ENCODE measurements at regions not wholly inside any gene's neighbourhood (a gene's known extent, or its start where the extent isn't known, plus 50 kb on each side); places are given as distances from the start of the nearest gene placed in this dataset.

GRCh38 chr16:86019446-86020047, 120.6 kb downstream of the IRF8 start:
- Histone ChIP-seq H3K9me2 (ENCODE audit: insufficient read depth) (no peaks in the 10 kb centered on the region), H3K9me3 (ENCODE audit: insufficient read depth, low read depth) (peaks cover 3% of the 10 kb centered on the region; the same call in 1 of the 2 replicates), H4K20me1 (ENCODE audit: insufficient read depth) (no peaks in the 10 kb centered on the region), H2AFZ (no peak overlapping the region), H3F3A (ENCODE audit: insufficient read depth, low read depth) (no peaks in the 10 kb centered on the region), H3K4me2 (no peak overlapping the region), H3K27ac (no peak overlapping the region), H3K27me3 (ENCODE audit: insufficient read depth, low read depth) (peaks cover 49% of the 10 kb centered on the region), H3K36me3 (ENCODE audit: low read depth) (no peaks in the 10 kb centered on the region), H3K4me1 (replicated peaks; ENCODE audit: insufficient read depth) (no peaks in the 10 kb centered on the region), H3K79me2 (ENCODE audit: low read depth) (no peaks in the 10 kb centered on the region), H3K4me3 (no peak overlapping the region)
- CTCF ChIA-PET: no interaction called here
- TF ChIP-seq EZH2 (IDR thresholded peaks at IDR 0.05; ENCODE audit: low read depth) (no peak), CTCF (conservative IDR thresholded peaks at IDR 0.05) (peak; percentile 51; the same call in 1 of the 2 replicates)
- no peak for DNase-seq
- BruUV-seq (replicated peaks): no TSS peak
- intact Hi-C loops (cut with micrococcal nuclease; ENCODE audit: unreplicated experiment): loop anchor here (10.0 kb wide), 1 partner anchor 745 kb away; no protein-coding TSS in a partner anchor
- POLR2A ChIA-PET (ENCODE audit: unreplicated experiment): no interaction called here

GRCh38 chr16:86020971-86021370, 122.0 kb downstream of the IRF8 start:
- H3F3A ChIP-seq (ENCODE audit: insufficient read depth, low read depth): no peaks in the 10 kb centered on the region
- H3K4me3 ChIP-seq: no peak overlapping the region

DNA sequence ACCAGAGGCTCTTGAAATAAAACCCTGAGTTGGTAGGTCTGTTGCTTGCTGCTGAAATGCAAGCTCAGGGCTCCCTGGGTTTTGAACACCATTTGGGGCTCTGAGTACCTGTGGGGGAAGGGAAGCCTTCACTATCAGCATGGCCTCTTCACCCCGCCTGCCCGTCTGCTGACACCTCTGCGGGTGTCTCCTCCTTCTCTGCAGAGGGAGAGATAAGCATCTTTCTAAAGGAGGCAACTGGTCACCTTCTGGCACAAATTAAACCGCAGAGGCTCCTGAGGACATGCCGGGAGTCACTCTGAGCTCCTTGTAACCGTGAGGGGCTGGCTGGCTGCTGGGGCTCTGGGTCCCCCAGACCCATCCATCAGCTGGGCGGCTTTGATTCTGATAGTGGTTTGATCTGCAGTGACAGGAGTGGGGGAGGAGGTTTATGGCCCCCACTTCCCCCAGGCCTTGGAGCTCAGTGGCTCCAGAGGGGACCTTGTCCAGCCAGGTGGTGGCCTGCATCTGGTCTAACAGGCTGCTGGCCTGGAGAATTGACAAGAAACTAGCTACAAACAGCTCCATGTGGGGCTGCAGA, 123.5 kb downstream of the IRF8 start:
- no peak overlapping the region for H3K27ac ChIP-seq
- H3K4me2 ChIP-seq: no peak overlapping the region
- intact Hi-C loops (cut with micrococcal nuclease; ENCODE audit: unreplicated experiment): no loop called here
- H3K27me3 ChIP-seq (ENCODE audit: insufficient read depth, low read depth): peaks cover 62% of the 10 kb centered on the region
- peaks cover 7% of the 10 kb centered on the region; the same call in 1 of the 2 replicates for H3K9me3 ChIP-seq (ENCODE audit: insufficient read depth, low read depth)
- H3K4me3 ChIP-seq: no peak overlapping the region
- POLR2A ChIA-PET (ENCODE audit: unreplicated experiment): no interaction called here
- CTCF ChIA-PET: no interaction called here
- no peaks in the 10 kb centered on the region for H4K20me1 ChIP-seq (ENCODE audit: insufficient read depth)
- no peaks in the 10 kb centered on the region for H3K79me2 ChIP-seq (ENCODE audit: low read depth)
- no peak overlapping the region for H2AFZ ChIP-seq
- H3K4me1 ChIP-seq (replicated peaks; ENCODE audit: insufficient read depth): no peaks in the 10 kb centered on the region
- no peaks in the 10 kb centered on the region for H3F3A ChIP-seq (ENCODE audit: insufficient read depth, low read depth)
- H3K9me2 ChIP-seq (ENCODE audit: insufficient read depth): no peaks in the 10 kb centered on the region
- H3K36me3 ChIP-seq (ENCODE audit: low read depth): no peaks in the 10 kb centered on the region
- no TSS peak for BruUV-seq (replicated peaks)
- no peak for DNase-seq
- TF ChIP-seq EZH2 (IDR thresholded peaks at IDR 0.05; ENCODE audit: low read depth) (no peak), CTCF (conservative IDR thresholded peaks at IDR 0.05) (no peak)

More at GRCh38 chr16:86020971-86021370, 122.0 kb downstream of the IRF8 start:
- Histone ChIP-seq H3K4me1 (replicated peaks; ENCODE audit: insufficient read depth) (no peaks in the 10 kb centered on the region), H3K27ac (no peak overlapping the region), H3K4me2 (no peak overlapping the region), H4K20me1 (ENCODE audit: insufficient read depth) (no peaks in the 10 kb centered on the region), H3K36me3 (ENCODE audit: low read depth) (no peaks in the 10 kb centered on the region), H3K79me2 (ENCODE audit: low read depth) (no peaks in the 10 kb centered on the region), H3K27me3 (ENCODE audit: insufficient read depth, low read depth) (peaks cover 49% of the 10 kb centered on the region), H3K9me3 (ENCODE audit: insufficient read depth, low read depth) (peaks cover 7% of the 10 kb centered on the region; the same call in 1 of the 2 replicates), H2AFZ (no peak overlapping the region), H3K9me2 (ENCODE audit: insufficient read depth) (no peaks in the 10 kb centered on the region)
- TF ChIP-seq EZH2 (IDR thresholded peaks at IDR 0.05; ENCODE audit: low read depth): no peak
- TF ChIP-seq CTCF (conservative IDR thresholded peaks at IDR 0.05): no peak
- ChIA-PET CTCF (no interaction called here), POLR2A (ENCODE audit: unreplicated experiment) (no interaction called here)
- no peak for DNase-seq
- no TSS peak for BruUV-seq (replicated peaks)
- intact Hi-C loops (cut with micrococcal nuclease; ENCODE audit: unreplicated experiment): no loop called here

Data from PC-9 (cell line).